HG02885 (cell line): ENCODE measurements at regions not wholly inside any gene's neighbourhood (a gene's known extent, or its start where the extent isn't known, plus 50 kb on each side); places are given as distances from the start of the nearest gene placed in this dataset.

ENCODE experiments used
- ATAC-seq: cut with Tn5 transposase; IDR thresholded peaks from one replicate; pipeline ENCODE4 v1.9.1; 2021; ENCODE audit warnings: mild to moderate bottlenecking; ENCODE audit not compliant: unreplicated experiment, poor library complexity

GRCh38 chr21:16323596-16323995 lies 593.8 kb downstream of the USP25 start:
- ATAC-seq = no peak

DNA sequence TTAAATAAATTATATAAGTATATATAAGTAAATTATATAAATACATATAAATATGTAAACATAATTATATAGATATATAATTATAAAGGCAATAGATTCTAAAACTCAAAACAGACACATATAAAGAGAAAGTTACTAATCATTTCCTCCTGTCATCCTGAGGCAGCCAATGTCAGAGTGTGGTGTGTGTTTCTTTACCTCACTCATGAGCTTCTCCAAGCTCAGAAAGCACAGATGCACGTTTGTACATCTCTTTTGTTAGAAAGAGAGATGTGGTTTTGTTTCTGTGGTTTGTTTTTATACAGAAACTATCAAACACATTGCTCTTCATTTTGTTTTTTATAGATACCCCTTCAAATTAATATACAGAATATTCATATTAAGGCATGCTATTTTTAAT lies 594.8 kb downstream of the USP25 start:
- no peak for ATAC-seq

DNA sequence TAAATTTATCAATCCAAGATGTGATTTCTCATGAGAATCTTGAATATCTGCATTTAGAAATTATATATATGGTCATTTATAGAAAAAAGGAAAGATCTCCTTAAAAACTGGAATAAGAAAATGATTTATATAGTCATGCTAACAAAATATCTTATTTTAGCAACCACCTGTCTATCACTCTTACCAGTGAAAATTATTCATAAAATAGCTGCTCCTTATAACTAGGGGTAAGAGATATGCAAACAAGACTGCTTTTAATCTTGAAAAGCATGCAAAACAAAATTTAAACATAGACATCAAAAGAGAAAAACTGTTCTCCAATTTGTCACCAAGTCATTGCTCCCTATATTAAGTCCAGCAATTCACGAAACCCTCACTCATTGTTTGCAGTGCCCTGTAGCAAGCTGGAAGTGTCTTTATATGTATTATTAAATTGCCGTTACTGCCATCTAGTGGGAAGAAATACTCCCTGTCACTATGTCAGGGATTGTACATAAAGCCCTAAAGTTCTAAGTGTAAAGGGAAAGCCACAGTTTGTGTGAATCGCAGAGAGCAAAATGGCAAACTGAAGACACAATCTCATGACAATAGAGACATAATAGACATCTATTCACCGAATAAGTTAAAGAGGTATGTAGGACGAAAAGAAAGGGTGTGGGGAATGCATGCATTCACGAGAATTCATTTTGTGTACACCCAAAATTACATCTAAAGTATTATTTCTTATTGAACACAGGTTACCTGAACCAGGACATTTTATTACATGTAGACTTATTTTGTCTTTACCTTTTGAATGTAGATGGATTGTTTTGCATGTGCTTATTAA lies 600.5 kb downstream of the USP25 start:
- peak; percentile 96 for ATAC-seq

GRCh38 chr21:16330908-16331268 lies 601.1 kb downstream of the USP25 start:
- ATAC-seq = no peak

GRCh38 chr21:16337266-16337665 lies 607.5 kb downstream of the USP25 start:
- ATAC-seq = no peak

- ATAC-seq = no peak
Observed at GRCh38 chr21:16342932-16343331, 613.1 kb downstream of the USP25 start.

DNA sequence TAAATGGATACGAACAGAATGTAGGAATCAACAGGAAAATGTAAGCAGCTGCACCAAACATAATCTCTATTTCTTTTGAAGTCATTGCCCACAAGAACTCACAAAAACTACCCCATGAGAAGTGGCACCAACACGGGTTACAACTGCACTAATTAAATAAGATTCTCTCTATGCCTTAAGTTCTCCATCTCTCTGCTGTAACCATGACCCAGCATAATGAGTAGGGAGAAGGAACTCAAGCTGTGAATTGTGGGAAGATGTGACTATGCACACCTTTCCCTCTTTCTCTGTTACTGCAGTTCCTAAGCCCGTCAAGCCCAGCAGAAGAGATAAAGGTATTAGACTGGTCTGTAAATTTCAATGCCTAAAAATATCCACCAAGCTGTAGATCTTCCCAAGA lies 614.0 kb downstream of the USP25 start:
- no peak for ATAC-seq

DNA sequence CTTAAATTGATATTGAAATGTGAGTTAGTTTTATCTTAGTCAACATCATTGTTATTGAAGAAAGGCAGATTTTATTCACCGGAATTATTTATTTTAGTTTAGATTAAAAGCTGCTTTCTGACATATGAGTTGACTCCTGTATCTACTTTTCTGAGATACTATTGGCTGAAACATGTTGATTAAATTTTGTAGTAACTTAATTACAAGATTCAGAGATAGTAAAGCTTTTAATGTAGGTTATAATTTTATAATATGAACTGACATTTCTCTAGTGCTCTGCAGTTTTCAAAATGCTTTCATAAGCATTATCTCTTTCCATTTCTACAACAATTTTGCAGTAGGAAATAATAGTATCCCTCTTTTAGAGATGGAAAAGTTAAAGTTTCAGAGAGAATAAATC lies 616.0 kb downstream of the USP25 start:
- no peak for ATAC-seq

DNA sequence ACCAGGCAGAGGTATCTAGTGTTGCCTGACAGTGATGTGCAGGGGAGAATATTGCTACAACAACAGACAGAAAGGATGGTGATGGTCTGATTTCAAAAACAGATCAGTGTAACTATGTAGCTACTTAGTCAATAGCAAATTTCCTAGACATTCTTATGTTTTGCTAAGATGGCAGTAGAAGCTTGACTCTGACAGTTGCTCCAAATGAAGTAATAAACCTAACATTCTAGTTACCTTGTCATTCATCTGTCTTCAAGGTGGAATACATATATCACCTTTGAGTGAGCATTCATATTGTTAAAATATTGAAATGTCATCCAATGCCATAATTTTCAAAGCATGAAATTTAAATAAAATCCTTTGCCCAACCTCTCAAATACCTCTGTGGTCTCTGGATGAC lies 617.4 kb downstream of the USP25 start:
- ATAC-seq = no peak

DNA sequence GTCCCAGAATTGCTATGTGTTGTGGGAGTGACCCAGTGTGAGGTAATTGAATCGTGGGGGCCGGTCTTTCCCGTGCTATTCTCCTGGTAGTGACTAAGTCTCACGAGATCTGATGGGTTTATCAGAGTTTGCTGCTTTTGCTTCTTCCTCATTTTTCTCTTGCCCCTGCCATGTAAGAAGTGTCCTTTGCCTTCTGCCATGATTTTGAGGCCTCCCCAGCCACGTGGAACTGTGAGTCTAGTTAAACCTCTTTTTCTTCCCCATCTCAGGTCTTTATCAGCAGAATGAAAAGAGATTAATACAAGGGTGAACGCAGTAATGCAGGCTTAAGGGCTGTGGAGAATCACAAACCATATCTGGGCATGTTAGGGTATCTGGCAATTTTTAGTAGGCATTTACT lies 624.0 kb downstream of the USP25 start:
- no peak for ATAC-seq

- ATAC-seq = no peak
Observed at GRCh38 chr21:16357994-16358393, 628.2 kb downstream of the USP25 start.

DNA sequence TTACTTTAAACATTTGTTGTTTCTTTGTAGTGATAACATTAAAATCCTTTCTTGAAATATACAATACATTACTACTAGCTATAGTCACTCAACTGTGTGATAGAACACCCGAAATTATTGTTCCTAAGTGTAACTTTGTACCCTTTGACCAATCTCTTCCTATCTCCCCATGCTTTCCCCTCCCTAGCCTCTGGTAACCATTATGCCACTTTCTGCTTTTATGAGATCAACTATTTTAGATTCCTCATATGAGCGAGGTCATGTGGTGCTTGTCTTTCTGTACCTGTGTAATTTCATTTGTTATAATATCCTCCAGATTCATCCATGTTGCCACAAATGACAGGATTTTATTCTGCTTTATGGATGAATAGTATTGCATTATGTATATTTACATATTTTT lies 629.0 kb downstream of the USP25 start:
- ATAC-seq = no peak

DNA sequence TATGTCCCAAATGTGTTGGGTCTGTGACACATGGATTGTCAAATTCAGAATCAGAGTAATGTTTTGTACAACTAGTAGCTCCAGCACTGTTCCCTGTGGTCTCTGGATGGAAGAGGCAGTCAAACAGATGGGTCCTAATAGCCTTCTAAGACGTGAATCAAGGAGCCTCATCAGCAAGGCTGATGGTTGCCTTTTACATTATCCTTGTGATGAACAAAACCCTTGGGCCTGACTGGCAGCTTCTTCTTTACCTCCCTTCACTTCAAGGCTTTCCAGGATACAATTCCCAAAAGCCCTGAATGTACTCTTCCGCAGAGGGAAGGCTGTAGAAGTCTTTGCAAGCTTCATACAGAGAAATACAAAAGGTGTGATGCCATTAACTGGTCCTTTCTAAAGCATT lies 633.3 kb downstream of the USP25 start:
- no peak for ATAC-seq

DNA sequence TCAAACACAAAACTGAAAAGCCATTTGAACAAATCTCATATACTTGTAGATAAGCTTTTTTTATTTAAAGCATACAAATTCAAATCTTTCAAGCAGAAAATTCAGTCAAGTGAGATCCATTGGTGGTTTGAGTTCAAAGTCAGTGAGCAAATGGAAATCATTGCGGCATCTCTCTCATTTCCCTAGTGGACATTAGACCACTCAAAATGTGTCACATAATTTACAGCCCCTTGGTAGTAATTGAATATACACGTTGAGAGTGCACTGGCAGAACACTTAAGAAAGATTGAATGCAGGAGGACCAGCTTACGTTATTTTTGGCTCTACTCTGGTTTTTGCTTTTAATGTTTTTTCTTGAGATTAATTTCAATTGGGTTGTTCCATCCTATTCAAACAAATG lies 633.7 kb downstream of the USP25 start:
- no peak for ATAC-seq

GRCh38 chr21:16366207-16366606 lies 636.4 kb downstream of the USP25 start:
- no peak for ATAC-seq

DNA sequence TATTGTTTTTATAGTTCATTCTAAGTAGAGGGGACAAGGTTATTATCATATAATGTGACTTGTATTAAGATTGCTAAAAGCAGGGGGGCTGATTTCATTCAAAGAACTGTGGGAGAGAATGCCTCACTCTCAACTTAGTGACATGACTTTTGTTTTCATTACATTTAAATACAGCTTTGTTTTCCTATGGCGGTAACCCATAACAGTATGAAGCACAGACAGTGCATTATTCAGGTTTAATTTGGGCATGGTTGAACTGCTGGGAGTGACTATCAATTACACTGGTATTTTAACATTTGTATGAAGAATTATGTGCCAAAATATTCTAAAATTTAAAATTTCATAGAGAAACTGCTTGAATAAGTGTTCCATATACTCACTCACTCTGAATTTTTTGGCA lies 637.3 kb downstream of the USP25 start:
- ATAC-seq = no peak

DNA sequence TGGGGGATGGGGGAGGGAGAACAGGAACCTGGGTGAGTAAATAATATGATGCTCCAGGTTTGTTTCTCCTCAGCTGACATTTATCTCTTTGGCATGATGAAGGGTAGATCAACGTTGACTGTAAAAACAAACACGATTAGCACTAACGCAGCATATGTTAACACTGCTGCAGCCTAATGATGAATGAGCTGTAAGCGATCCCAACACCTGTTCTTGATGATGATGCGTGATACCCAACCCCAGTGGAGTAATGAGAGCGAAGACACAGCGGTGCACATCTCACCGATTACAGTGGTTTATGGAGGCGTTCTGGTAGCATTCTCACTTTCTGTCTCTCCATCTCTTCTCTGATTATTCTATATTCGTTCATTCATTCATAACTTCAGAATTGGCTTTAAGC lies 640.4 kb downstream of the USP25 start:
- ATAC-seq = no peak

DNA sequence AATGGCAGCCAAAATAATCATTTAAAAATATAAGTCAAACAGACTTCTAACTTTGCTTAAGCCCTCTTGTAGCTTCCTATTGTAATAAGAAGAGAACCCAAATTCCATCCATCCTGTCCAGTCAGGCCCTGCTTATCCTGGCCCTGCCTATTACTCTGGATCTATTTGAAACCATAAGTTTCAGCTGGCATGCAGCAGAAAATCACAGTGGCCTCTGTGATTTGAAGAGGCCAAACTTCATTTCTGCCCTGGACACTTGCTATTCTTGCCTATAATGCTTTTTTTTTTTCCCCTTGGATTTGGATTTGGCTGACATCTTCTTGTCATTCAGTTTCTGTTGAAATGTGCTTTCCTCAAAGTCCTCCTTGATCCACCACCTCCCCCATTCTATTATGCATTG lies 642.8 kb downstream of the USP25 start:
- no peak for ATAC-seq

GRCh38 chr21:16376673-16377072 lies 646.9 kb downstream of the USP25 start:
- ATAC-seq = no peak

DNA sequence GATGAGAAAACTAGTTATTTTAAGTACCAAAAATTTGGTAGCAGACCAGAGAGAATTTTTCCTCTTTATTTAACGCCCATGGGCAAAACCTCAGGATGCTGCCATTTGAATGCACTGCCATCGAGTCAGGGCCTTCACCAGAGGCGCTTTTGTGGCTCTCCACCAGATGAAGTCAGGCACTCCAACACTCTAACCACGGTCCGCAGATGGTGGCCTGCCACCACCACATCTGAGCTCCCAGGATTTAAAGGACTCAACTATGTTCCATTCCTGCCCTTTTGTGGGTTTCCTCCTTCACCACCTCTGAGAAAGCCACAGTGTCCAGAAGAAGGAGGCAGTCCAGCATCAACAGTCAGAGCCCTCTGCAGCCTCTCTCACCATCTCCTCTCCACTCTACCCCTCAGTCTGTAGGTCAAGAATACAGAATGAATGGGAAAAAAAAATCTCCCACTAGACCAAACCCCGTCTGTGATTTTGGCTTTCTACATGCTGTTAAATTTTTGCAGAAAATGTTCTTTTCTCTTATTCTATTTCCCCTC lies 647.4 kb downstream of the USP25 start:
- no peak for ATAC-seq

GRCh38 chr21:16377857-16378256 lies 648.1 kb downstream of the USP25 start:
- ATAC-seq = no peak

DNA sequence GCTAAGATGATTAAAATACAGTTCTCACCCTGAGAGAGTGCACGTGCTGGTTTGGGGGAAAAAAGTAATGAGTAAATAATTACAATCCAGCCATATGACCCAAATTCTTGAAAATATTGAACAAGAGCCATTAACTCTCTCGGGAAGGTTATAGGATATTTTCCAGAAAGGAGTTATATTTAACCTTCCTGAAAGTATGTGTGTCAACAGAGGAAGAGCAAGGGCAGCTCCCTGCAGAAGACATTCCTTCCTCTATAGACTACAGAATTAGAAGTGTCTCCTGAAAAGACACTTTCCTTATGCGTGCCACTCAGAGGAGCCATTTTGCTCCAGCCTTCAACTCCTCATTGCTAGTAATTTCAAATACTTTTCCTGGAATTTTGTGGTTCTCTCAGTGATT lies 648.7 kb downstream of the USP25 start:
- no peak for ATAC-seq
